NT2/D1 (cell line): ENCODE measurements at regions not wholly inside any gene's neighbourhood (a gene's known extent, or its start where the extent isn't known, plus 50 kb on each side); places are given as distances from the start of the nearest gene placed in this dataset.

Experiments
- YY1 ChIP-seq: IDR thresholded peaks from 2 replicates; pipeline ENCODE4 v1.6.1; 2011; ENCODE audit not compliant: insufficient read length, insufficient read depth
- ZNF274 ChIP-seq: IDR thresholded peaks from 2 replicates; pipeline ENCODE4 v1.6.1; 2011; ENCODE audit warnings: mild to moderate bottlenecking, low read depth, low read length

GRCh38 chr11:105432241-105432995, 177.5 kb upstream of the GRIA4 start:
- TF ChIP-seq YY1 = no peak
- no peak for TF ChIP-seq ZNF274
